Lower leg skin (tissue), 3 donors: ENCODE measurements at regions not wholly inside any gene's neighbourhood (a gene's known extent, or its start where the extent isn't known, plus 50 kb on each side); places are given as distances from the start of the nearest gene placed in this dataset.

ENCODE experiments used
- CTCF ChIP-seq, 3 donors: fragments of 450-650 bp; IDR thresholded peaks; one replicate each; pipeline ENCODE4 v1.5.1; 2016; ENCODE audit warnings: antibody characterized with exemption in 3 of 3, mild to moderate bottlenecking in 3 of 3, moderate library complexity in 2 of 3
- POLR2A ChIP-seq, 2 donors: fragments of 450-650 bp; IDR thresholded peaks; one replicate each; pipeline ENCODE4 v1.6.1; 2016 to 2017; ENCODE audit warnings: antibody characterized with exemption in 2 of 2, mild to moderate bottlenecking in 1 of 2, moderate library complexity in 1 of 2

- TF ChIP-seq POLR2A (IDR thresholded peaks at IDR 0.05) (no peak), CTCF (IDR thresholded peaks at IDR 0.05) (no peak)
Observed at GRCh38 chr13:59300355-59301173, 863.2 kb downstream of the DIAPH3 start.
